ENCODE measurements at regions not wholly inside any gene's neighbourhood (a gene's known extent, or its start where the extent isn't known, plus 50 kb on each side); places are given as distances from the start of the nearest gene placed in this dataset.

- H3K4me3 ChIP-seq (ENCODE audit: low read depth, poor library complexity, severe bottlenecking) = no peak overlapping the region
- no peak for TF ChIP-seq CTCF (IDR thresholded peaks at IDR 0.05)
- no peak for TF ChIP-seq POLR2A (IDR thresholded peaks at IDR 0.05)
- no peak for DNase-seq (ENCODE audit: low spot score in 2 of 2)
- intact Hi-C loops (cut with DNase I; ENCODE audit: low total_unique reads) = no loop called here
Measured at GRCh38 chr10:52897162-52897561, 124.6 kb upstream of the MBL2 start.

DNA sequence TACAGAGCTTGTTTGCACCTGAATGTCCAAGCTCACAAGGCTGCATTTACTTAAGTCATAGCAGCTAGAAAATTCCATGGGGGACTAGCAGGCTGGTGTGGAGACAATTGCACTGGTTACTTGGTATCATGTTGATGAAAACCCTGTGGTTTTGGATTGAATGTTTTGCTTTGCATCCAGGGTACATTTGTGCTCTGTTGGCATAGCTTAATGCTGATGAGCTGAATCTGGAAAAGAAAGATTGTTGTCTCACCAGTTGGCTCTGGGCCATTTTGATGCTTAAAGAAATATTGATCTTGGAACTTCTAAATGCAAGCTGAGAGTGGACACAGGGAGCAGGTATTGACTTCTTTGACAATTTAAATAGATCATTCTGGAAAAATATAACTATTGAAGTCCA is 122.5 kb upstream of the MBL2 start:
- TF ChIP-seq CTCF (IDR thresholded peaks at IDR 0.05) (no peak), POLR2A (IDR thresholded peaks at IDR 0.05) (no peak)
- intact Hi-C loops (cut with DNase I; ENCODE audit: low total_unique reads) = no loop called here
- H3K4me3 ChIP-seq (ENCODE audit: low read depth, poor library complexity, severe bottlenecking) = no peak overlapping the region
- DNase-seq (ENCODE audit: low spot score in 2 of 2) = no peak

DNA sequence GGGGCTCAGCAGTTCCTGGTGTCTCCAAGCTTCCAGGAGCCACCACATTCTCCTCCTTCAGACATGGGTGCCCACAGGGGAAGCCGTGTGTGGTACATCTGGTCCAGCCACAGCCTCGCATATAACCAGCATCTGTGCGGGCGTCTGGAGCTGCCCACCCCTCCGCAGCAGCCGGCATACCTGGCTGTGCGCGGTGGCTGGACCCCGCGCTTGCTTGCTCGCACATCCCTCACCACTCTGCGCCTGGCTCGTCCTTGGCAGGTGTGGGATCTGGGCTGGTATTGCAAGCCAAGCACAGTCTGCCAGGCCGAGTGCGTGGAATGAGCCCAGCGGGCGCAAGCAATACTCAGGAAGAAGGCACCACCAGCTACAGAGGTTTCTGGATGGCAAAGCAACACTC is 117.7 kb upstream of the MBL2 start:
- no peak overlapping the region for H3K4me3 ChIP-seq (ENCODE audit: low read depth, poor library complexity, severe bottlenecking)
- TF ChIP-seq CTCF (IDR thresholded peaks at IDR 0.05) (no peak), POLR2A (IDR thresholded peaks at IDR 0.05) (no peak)
- WGBS, 2 donors = 83 to 89% methylated on average over 13 to 17 of the region's 17 CpGs
- intact Hi-C loops (cut with DNase I; ENCODE audit: low total_unique reads) = no loop called here
- DNase-seq (ENCODE audit: low spot score in 2 of 2) = no peak

- intact Hi-C loops (cut with DNase I; ENCODE audit: low total_unique reads) = no loop called here
- no peak for TF ChIP-seq POLR2A (IDR thresholded peaks at IDR 0.05)
- no peak for TF ChIP-seq CTCF (IDR thresholded peaks at IDR 0.05)
- no peak overlapping the region for H3K4me3 ChIP-seq (ENCODE audit: low read depth, poor library complexity, severe bottlenecking)
- DNase-seq (ENCODE audit: low spot score in 2 of 2) = no peak
- WGBS, 2 donors = 90 to 92% methylated on average over 10 of the region's 12 CpGs
Measured at GRCh38 chr10:52889611-52890010, 117.0 kb upstream of the MBL2 start.

DNA sequence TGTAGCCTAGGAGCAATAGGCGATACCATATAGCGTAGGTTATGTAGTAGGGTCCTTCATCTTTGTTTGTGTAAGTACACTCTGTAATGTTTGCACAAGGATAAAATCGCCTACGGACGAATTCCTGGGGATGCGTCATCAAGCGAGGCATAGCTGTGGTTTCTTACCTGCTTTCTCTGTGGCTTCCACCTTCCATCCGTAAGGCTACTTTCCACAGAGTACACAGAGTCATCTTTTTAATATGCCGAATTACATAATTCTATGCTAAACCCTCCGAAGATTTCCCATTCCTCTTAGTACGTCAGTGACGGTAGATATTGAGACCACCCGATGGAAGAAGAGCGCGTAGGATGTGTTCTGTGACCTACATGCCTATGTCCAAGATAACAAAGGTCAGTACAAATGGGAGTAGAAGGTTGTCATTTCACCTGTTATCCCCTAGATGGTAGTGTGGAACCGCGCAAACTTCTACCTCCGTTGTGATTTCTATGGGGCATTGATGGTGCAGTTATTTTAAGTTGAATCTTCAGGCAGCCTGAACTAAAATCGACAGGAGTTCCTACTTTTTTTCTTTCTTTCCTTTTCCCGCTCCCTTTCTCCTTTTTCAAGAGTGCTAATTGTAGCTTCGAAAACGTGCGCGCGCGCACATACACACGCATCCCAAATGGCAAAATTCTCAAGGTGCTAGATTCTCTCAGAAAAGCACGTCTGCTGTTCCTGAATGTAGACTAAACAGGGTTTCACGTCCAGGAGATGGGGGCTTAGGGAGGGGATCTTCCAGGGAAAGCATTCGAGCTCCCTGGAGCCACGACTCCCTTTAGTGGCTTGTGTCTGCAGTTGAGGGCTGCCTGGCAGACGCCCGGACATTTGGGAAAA is 111.7 kb upstream of the MBL2 start:
- WGBS, 2 donors = 23 to 33% methylated on average over 33 of the region's 33 CpGs
- DNase-seq (ENCODE audit: low spot score in 2 of 2) = no peak
- intact Hi-C loops (cut with DNase I; ENCODE audit: low total_unique reads) = no loop called here
- no peak for TF ChIP-seq POLR2A (IDR thresholded peaks at IDR 0.05)
- no peak for TF ChIP-seq CTCF (IDR thresholded peaks at IDR 0.05)
- H3K4me3 ChIP-seq (ENCODE audit: low read depth, poor library complexity, severe bottlenecking) = no peak overlapping the region
